SK-N-SH (cell line): ENCODE measurements at regions not wholly inside any gene's neighbourhood (a gene's known extent, or its start where the extent isn't known, plus 50 kb on each side); places are given as distances from the start of the nearest gene placed in this dataset.

Experiments
- CTCF ChIA-PET: fragments of 300-600, 350-600 bp; formaldehyde crosslinking; extraction: SDS; loops from one replicate; lab custom pipeline; 2021; lab: Yijun Ruan, JAX
- POLR2A ChIA-PET: fragments of 350-600 bp; sonication (Branson Sonifier 250); formaldehyde crosslinking; extraction: SDS; loops from one replicate; lab custom pipeline; 2020; ENCODE audit warnings: antibody characterized with exemption, inconsistent platforms; lab: Yijun Ruan, JAX
- DNase-seq: peaks from one replicate; pipeline ENCODE4 v3.0.0; 2012
- H2AFZ ChIP-seq: fragments of 200-600 bp; sonication (generic); 2 replicates; pipeline ENCODE4 v1.8.1; 2016; ENCODE audit warnings: antibody characterized with exemption, mild to moderate bottlenecking, low read depth
- H3F3A ChIP-seq: fragments of 200-600 bp; sonication (generic); replicated peaks from 2 replicates; pipeline ENCODE3; 2016; ENCODE audit warnings: antibody characterized with exemption, mild to moderate bottlenecking; ENCODE audit not compliant: insufficient read depth
- H3K27ac ChIP-seq, 2 experiments: fragments of 200-500 bp in 1 of 2; fragments of 200-600 bp in 1 of 2; sonication (Bioruptor generic) in 1 of 2; sonication (generic), shearing (Covaris generic) in 1 of 2; 2 replicates each; pipeline versions ENCODE4 v1.5.1 to v1.6.1; 2014 to 2016; ENCODE audit warnings: low read depth in 2 of 2, inconsistent platforms in 1 of 2, low read length in 1 of 2, mild to moderate bottlenecking in 1 of 2, mixed read lengths in 1 of 2
- H3K27me3 ChIP-seq: fragments of 200-600 bp; sonication (generic), shearing (Covaris generic); 2 replicates; pipeline ENCODE4 v1.6.1; 2016; ENCODE audit warnings: mixed run types; ENCODE audit not compliant: insufficient read depth
- H3K36me3 ChIP-seq, 2 experiments: fragments of 200-500 bp in 1 of 2; fragments of 200-600 bp in 1 of 2; sonication (Bioruptor generic) in 1 of 2; sonication (generic) in 1 of 2; replicated peaks in 1 of 2; 2 replicates each; pipeline versions ENCODE3 to v1.5.1; 2014 to 2016; ENCODE audit warnings: low read length in 1 of 2, mild to moderate bottlenecking in 1 of 2; ENCODE audit not compliant: insufficient read depth in 2 of 2, control insufficient read depth in 1 of 2
- H3K4me1 ChIP-seq, 2 experiments: fragments of 200-500 bp in 1 of 2; fragments of 200-600 bp in 1 of 2; sonication (Bioruptor generic) in 1 of 2; sonication (generic), shearing (Covaris generic) in 1 of 2; 2 replicates each; pipeline versions ENCODE4 v1.5.1 to v1.6.1; 2014 to 2016; ENCODE audit warnings: low read depth in 1 of 2, low read length in 1 of 2, mixed run types in 1 of 2; ENCODE audit not compliant: insufficient read depth in 2 of 2, control insufficient read depth in 1 of 2
- H3K4me2 ChIP-seq: fragments of 200-600 bp; sonication (generic), shearing (Covaris generic); 2 replicates; pipeline ENCODE4 v1.6.1; 2017; ENCODE audit warnings: mixed run types
- H3K4me3 ChIP-seq, 2 experiments: fragments of 200-500 bp in 1 of 2; fragments of 200-600 bp in 1 of 2; sonication (Bioruptor generic) in 1 of 2; sonication (generic), shearing (Covaris generic) in 1 of 2; 2 replicates each; pipeline versions ENCODE4 v1.5.1 to v1.8.1; 2014 to 2016; ENCODE audit warnings: low read depth in 2 of 2, inconsistent platforms in 1 of 2, low read length in 1 of 2, mild to moderate bottlenecking in 1 of 2, mixed read lengths in 1 of 2, moderate library complexity in 1 of 2
- H3K79me2 ChIP-seq: fragments of 200-600 bp; sonication (generic); 2 replicates; pipeline ENCODE4 v1.8.1; 2017; ENCODE audit warnings: mild to moderate bottlenecking; ENCODE audit not compliant: insufficient read depth
- H3K9ac ChIP-seq: fragments of 200-600 bp; sonication (generic); 2 replicates; pipeline ENCODE4 v1.6.1; 2017; ENCODE audit warnings: mixed run types
- H3K9me2 ChIP-seq: fragments of 200-600 bp; sonication (generic); 2 replicates; pipeline ENCODE4 v1.6.1; 2017; ENCODE audit warnings: mixed run types
- H3K9me3 ChIP-seq: fragments of 200-600 bp; sonication (generic); 2 replicates; pipeline ENCODE4 v1.6.1; 2017; ENCODE audit warnings: mixed run types, mild to moderate bottlenecking, moderate library complexity
- H4K20me1 ChIP-seq: fragments of 200-600 bp; sonication (generic); 2 replicates; pipeline ENCODE4 v1.6.1; 2017; ENCODE audit warnings: mild to moderate bottlenecking, mixed run types; ENCODE audit not compliant: insufficient read depth
- CHD2 ChIP-seq: fragments of 150-350 bp; IDR thresholded peaks from 2 replicates; pipeline ENCODE4 v1.6.1; 2018; ENCODE audit warnings: low read length; ENCODE audit not compliant: partially characterized antibody
- EP300 ChIP-seq, 2 experiments: IDR thresholded peaks; 2 replicates each; pipeline versions ENCODE4 v1.4.0 to v1.6.1; 2012; ENCODE audit warnings: borderline replicate concordance in 1 of 2, low read depth in 1 of 2, low read length in 1 of 2
- EZH2phosphoT487 ChIP-seq: fragments of 200-600 bp; sonication (generic); IDR thresholded peaks from 2 replicates; pipeline ENCODE4 v1.6.1; 2017; ENCODE audit warnings: low read depth, mixed run types, mild to moderate bottlenecking, antibody characterized with exemption, moderate library complexity, borderline replicate concordance
- FOSL2 ChIP-seq: IDR thresholded peaks from 2 replicates; pipeline ENCODE4 v1.4.0; 2012; ENCODE audit warnings: low read depth, mild to moderate bottlenecking, moderate library complexity, borderline replicate concordance
- FOXJ3 ChIP-seq: sonication (generic); formaldehyde crosslinking; IDR thresholded peaks from 2 replicates; pipeline ENCODE4 v1.5.1; 2020; ENCODE audit warnings: mild to moderate bottlenecking, missing genetic modification reagents
- IRF3 ChIP-seq: fragments of 150-350 bp; IDR thresholded peaks from 2 replicates; pipeline ENCODE4 v1.6.1; 2016; ENCODE audit warnings: mild to moderate bottlenecking, low read depth, low read length
- NFIC ChIP-seq: IDR thresholded peaks from 2 replicates; pipeline ENCODE4 v1.4.0; 2012; ENCODE audit warnings: borderline replicate concordance
- PBX3 ChIP-seq: IDR thresholded peaks from 2 replicates; pipeline ENCODE4; 2012
- POLR2AphosphoS5 ChIP-seq: IDR thresholded peaks from 2 replicates; pipeline ENCODE4 v1.6.1; 2012; ENCODE audit warnings: low read depth, low read length
- RXRA ChIP-seq: IDR thresholded peaks from 2 replicates; pipeline ENCODE4 v1.4.0; 2012; ENCODE audit warnings: low read depth, mild to moderate bottlenecking, borderline replicate concordance
- SIN3A ChIP-seq: IDR thresholded peaks from 2 replicates; pipeline ENCODE4 v1.6.1; 2012; ENCODE audit warnings: low read depth, mild to moderate bottlenecking, low read length, moderate library complexity, borderline replicate concordance
- TAF1 ChIP-seq: IDR thresholded peaks from 2 replicates; pipeline ENCODE4 v1.6.1; 2012; ENCODE audit warnings: low read depth, mild to moderate bottlenecking, low read length, moderate library complexity, borderline replicate concordance
- USF1 ChIP-seq: IDR thresholded peaks from 2 replicates; pipeline ENCODE4 v1.4.0; 2012; ENCODE audit warnings: low read depth, borderline replicate concordance
- USF2 ChIP-seq: fragments of 150-350 bp; IDR thresholded peaks from 2 replicates; pipeline ENCODE4 v1.6.1; 2017; ENCODE audit warnings: antibody characterized with exemption, low read length, low read depth, borderline replicate concordance
- WGBS: methylation state at CpG from one replicate; pipeline ENCODE4 v1.1.6; 2017; ENCODE audit warnings: low lambda C conversion rate; 5-methylcytosine and 5-hydroxymethylcytosine counted together

GRCh38 chr12:60834372-60834771 lies 1238.5 kb downstream of the SLC16A7 start:
- no peaks in the 10 kb centered on the region for H3K27me3 ChIP-seq
- H4K20me1 ChIP-seq, result no peaks in the 10 kb centered on the region
- H3K36me3 ChIP-seq, result no peaks in the 10 kb centered on the region
- H2AFZ ChIP-seq, result no peak overlapping the region
- DNase-seq, result no peak
- H3K79me2 ChIP-seq, result no peaks in the 10 kb centered on the region
- no peaks in the 10 kb centered on the region for H3F3A ChIP-seq
- POLR2A ChIA-PET, result no interaction called here
- no peak overlapping the region for H3K4me2 ChIP-seq
- H3K4me3 ChIP-seq, result no peak overlapping the region
- H3K9ac ChIP-seq, result no peak overlapping the region
- no peak overlapping the region for H3K27ac ChIP-seq
- no peaks in the 10 kb centered on the region for H3K9me2 ChIP-seq
- TF ChIP-seq IRF3, result no peak
- TF ChIP-seq USF1, result no peak
- TF ChIP-seq POLR2AphosphoS5, result no peak
- TF ChIP-seq TAF1, result no peak
- no peak for TF ChIP-seq RXRA
- TF ChIP-seq SIN3A, result no peak
- TF ChIP-seq CHD2, result no peak
- no peak for TF ChIP-seq USF2
- TF ChIP-seq EP300 (IDR thresholded peaks at IDR 0.05; ENCODE audit: borderline replicate concordance in 1 of 2, low read depth in 1 of 2, low read length in 1 of 2), result no peak
- CTCF ChIA-PET, result no interaction called here
- no peaks in the 10 kb centered on the region for H3K4me1 ChIP-seq
- H3K9me3 ChIP-seq, result no peaks in the 10 kb centered on the region

GRCh38 chr12:60834806-60835205 lies 1239.0 kb downstream of the SLC16A7 start:
- Histone ChIP-seq H3K79me2 (no peaks in the 10 kb centered on the region), H3K9me3 (no peaks in the 10 kb centered on the region), H3F3A (no peaks in the 10 kb centered on the region), H3K27me3 (no peaks in the 10 kb centered on the region), H3K4me1 (no peaks in the 10 kb centered on the region), H3K4me2 (no peak overlapping the region), H3K4me3 (no peak overlapping the region), H3K36me3 (no peaks in the 10 kb centered on the region), H2AFZ (no peak overlapping the region), H3K9me2 (no peaks in the 10 kb centered on the region), H3K27ac (no peak overlapping the region), H3K9ac (no peak overlapping the region), H4K20me1 (no peaks in the 10 kb centered on the region)
- TF ChIP-seq POLR2AphosphoS5 (no peak), EZH2phosphoT487 (no peak), USF1 (no peak), PBX3 (no peak), FOSL2 (no peak), NFIC (no peak), RXRA (no peak), FOXJ3 (CRISPR knock-in tag) (no peak)
- POLR2A ChIA-PET, result no interaction called here
- DNase-seq, result no peak
- WGBS, result 4% methylated on average over 3 of the region's 3 CpGs
- CTCF ChIA-PET, result interaction anchor here (1.1 kb wide), 1 partner anchor 19 kb away, joined by 3 read pairs; no protein-coding TSS in a partner anchor
